ENCODE measurements at regions not wholly inside any gene's neighbourhood (a gene's known extent, or its start where the extent isn't known, plus 50 kb on each side); places are given as distances from the start of the nearest gene placed in this dataset.

DNA sequence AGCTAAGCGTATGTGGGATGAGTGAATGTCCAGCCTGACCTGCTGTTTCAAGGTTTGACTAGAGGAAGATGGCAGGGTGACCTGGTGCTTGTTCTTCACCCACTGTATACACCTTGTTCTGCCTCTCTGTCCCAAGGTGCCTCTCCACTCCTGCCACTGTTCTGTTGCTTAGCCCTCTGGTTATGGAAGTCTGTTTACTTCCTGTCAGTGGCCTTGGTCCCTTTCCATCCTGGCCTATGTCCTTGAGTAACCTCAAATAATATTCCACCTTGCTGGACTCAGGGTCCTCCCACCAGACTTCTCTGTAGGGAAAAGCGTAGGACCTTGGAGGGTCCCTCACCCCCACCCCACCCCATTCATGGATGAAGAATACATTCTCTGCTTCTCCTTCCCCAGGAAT, 73.2 kb upstream of the SALL1 start:
- TF ChIP-seq, protein P1, sequence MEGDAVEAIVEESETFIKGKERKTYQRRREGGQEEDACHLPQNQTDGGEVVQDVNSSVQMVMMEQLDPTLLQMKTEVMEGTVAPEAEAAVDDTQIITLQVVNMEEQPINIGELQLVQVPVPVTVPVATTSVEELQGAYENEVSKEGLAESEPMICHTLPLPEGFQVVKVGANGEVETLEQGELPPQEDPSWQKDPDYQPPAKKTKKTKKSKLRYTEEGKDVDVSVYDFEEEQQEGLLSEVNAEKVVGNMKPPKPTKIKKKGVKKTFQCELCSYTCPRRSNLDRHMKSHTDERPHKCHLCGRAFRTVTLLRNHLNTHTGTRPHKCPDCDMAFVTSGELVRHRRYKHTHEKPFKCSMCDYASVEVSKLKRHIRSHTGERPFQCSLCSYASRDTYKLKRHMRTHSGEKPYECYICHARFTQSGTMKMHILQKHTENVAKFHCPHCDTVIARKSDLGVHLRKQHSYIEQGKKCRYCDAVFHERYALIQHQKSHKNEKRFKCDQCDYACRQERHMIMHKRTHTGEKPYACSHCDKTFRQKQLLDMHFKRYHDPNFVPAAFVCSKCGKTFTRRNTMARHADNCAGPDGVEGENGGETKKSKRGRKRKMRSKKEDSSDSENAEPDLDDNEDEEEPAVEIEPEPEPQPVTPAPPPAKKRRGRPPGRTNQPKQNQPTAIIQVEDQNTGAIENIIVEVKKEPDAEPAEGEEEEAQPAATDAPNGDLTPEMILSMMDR (conservative IDR thresholded peaks at IDR 0.05; ENCODE audit: low read length), result no peak
- no peak for TF ChIP-seq EZH2phosphoT487 (IDR thresholded peaks at IDR 0.05; ENCODE audit: borderline replicate concordance)
